ENCODE measurements at regions not wholly inside any gene's neighbourhood (a gene's known extent, or its start where the extent isn't known, plus 50 kb on each side); places are given as distances from the start of the nearest gene placed in this dataset.

GRCh38 chr10:25661632-25662031 is 272.4 kb upstream of the MYO3A start:
- H3K27ac ChIP-seq = no peak overlapping the region
- no peaks in the 10 kb centered on the region for H3K27me3 ChIP-seq
- TF ChIP-seq Cebpa-rat (IDR thresholded peaks at IDR 0.05) = no peak
- no peak overlapping the region for H3K9ac ChIP-seq
- H3K36me3 ChIP-seq = no peaks in the 10 kb centered on the region
- H3K9me3 ChIP-seq (replicated peaks in 1 of 11) = no peaks in the 10 kb centered on the region
- H4K20me1 ChIP-seq = no peaks in the 10 kb centered on the region
- no peak overlapping the region for H3K4me3 ChIP-seq
- H3K4me2 ChIP-seq = no peak overlapping the region
- H3K4me1 ChIP-seq = no peaks in the 10 kb centered on the region

DNA sequence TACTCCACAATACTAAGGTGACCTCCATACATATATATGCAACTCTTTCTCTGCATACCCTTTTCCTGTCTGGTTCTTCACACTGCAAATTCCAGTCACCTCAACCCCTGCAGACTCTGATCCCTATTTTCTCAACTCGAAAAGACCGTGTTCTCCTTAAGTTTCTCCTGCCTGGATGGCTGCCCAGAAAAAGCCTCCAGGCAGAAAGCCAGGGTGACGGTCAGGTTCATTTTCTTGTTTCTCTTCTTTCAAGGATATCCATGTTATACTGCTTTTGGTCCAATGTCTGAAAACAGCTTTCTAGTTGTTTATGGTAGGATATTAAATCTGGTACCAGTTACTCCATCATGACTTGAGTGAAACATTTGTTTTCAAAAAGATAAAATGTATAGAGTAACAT is 267.8 kb upstream of the MYO3A start:
- Histone ChIP-seq H3K27me3 (no peaks in the 10 kb centered on the region), H3K9me3 (replicated peaks in 1 of 11) (no peaks in the 10 kb centered on the region), H3K27ac (no peak overlapping the region), H3K4me3 (no peak overlapping the region), H3K4me2 (no peak overlapping the region), H3K36me3 (no peaks in the 10 kb centered on the region), H4K20me1 (no peaks in the 10 kb centered on the region), H3K4me1 (no peaks in the 10 kb centered on the region), H3K9ac (no peak overlapping the region)
- no peak for TF ChIP-seq Cebpa-rat (IDR thresholded peaks at IDR 0.05)

DNA sequence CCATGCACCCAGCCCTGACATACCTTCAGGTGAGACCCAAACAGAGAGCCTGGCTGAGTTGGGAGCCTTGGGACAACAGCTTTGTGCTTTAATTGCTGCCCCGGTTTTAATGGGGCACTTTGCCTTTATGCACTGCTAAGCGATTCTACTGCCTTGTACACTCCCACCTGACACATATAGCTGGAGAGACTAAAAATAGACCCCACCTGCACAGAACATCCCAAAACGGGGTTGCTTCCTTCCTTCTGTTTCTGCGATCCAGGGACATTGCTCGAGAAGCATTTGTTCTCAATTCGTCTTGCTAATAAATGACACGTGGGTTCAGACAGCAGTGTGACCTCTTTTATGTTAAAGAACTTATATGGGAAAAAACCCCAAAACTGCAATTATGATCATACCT is 258.8 kb upstream of the MYO3A start:
- Histone ChIP-seq H3K9me3 (replicated peaks in 1 of 11) (peaks cover 12 to 20% (median 17%) of the 10 kb centered on the region in 11 experiments; a peak in 21 of 22 replicates), H3K27ac (no peak overlapping the region), H3K27me3 (no peaks in the 10 kb centered on the region), H3K4me2 (no peak overlapping the region), H3K4me3 (no peak overlapping the region), H4K20me1 (no peaks in the 10 kb centered on the region), H3K9ac (no peak overlapping the region), H3K36me3 (no peaks in the 10 kb centered on the region), H3K4me1 (no peaks in the 10 kb centered on the region)
- TF ChIP-seq Cebpa-rat (IDR thresholded peaks at IDR 0.05) = no peak

GRCh38 chr10:25675615-25676014 is 258.4 kb upstream of the MYO3A start:
- no peak overlapping the region for H3K27ac ChIP-seq
- no peak overlapping the region for H3K4me3 ChIP-seq
- H3K4me2 ChIP-seq = no peak overlapping the region
- H3K27me3 ChIP-seq = no peaks in the 10 kb centered on the region
- no peak for TF ChIP-seq Cebpa-rat (IDR thresholded peaks at IDR 0.05)
- H4K20me1 ChIP-seq = no peaks in the 10 kb centered on the region
- no peaks in the 10 kb centered on the region for H3K36me3 ChIP-seq
- peaks cover 12 to 20% (median 17%) of the 10 kb centered on the region in 11 experiments; a peak in 21 of 22 replicates for H3K9me3 ChIP-seq (replicated peaks in 1 of 11)
- H3K4me1 ChIP-seq = no peaks in the 10 kb centered on the region
- H3K9ac ChIP-seq = no peak overlapping the region

DNA sequence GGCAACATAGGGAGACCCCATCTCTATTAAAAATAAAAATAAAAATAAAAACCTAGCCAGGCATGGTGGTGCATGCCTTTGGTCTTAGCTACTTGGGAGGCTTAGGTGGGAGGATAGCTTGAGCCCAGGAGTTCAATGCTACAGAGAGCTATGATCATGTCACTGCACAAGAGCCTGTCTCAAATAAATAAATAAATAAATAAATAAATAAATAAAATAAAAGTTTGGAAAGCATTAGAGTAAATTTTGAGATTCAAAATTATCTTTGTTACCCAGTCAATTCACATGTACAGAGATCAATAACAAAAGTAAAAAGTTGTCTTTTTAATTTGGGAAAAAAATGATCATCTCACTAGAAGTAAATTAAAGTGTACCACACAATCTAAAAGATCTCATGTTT is 255.8 kb upstream of the MYO3A start:
- peaks cover 12 to 19% (median 16%) of the 10 kb centered on the region in 11 experiments; a peak in 21 of 22 replicates for H3K9me3 ChIP-seq (replicated peaks in 1 of 11)
- H3K4me2 ChIP-seq = no peak overlapping the region
- H3K9ac ChIP-seq = no peak overlapping the region
- no peak for TF ChIP-seq Cebpa-rat (IDR thresholded peaks at IDR 0.05)
- H3K27ac ChIP-seq = no peak overlapping the region
- no peaks in the 10 kb centered on the region for H4K20me1 ChIP-seq
- H3K27me3 ChIP-seq = no peaks in the 10 kb centered on the region
- H3K36me3 ChIP-seq = no peaks in the 10 kb centered on the region
- no peaks in the 10 kb centered on the region for H3K4me1 ChIP-seq
- no peak overlapping the region for H3K4me3 ChIP-seq

GRCh38 chr10:25678666-25679065 is 255.4 kb upstream of the MYO3A start:
- no peaks in the 10 kb centered on the region for H4K20me1 ChIP-seq
- H3K27ac ChIP-seq = no peak overlapping the region
- no peak for TF ChIP-seq Cebpa-rat (IDR thresholded peaks at IDR 0.05)
- H3K4me1 ChIP-seq = no peaks in the 10 kb centered on the region
- no peak overlapping the region for H3K4me3 ChIP-seq
- no peak overlapping the region for H3K9ac ChIP-seq
- H3K36me3 ChIP-seq = no peaks in the 10 kb centered on the region
- no peaks in the 10 kb centered on the region for H3K27me3 ChIP-seq
- no peak overlapping the region for H3K4me2 ChIP-seq
- peaks cover 10 to 16% (median 13%) of the 10 kb centered on the region in 11 experiments; a peak in 21 of 22 replicates for H3K9me3 ChIP-seq (replicated peaks in 1 of 11)

- H3K36me3 ChIP-seq = no peaks in the 10 kb centered on the region
- H3K9ac ChIP-seq = no peak overlapping the region
- H3K4me3 ChIP-seq = no peak overlapping the region
- H3K4me1 ChIP-seq = no peaks in the 10 kb centered on the region
- no peak for TF ChIP-seq Cebpa-rat (IDR thresholded peaks at IDR 0.05)
- no peaks in the 10 kb centered on the region for H4K20me1 ChIP-seq
- no peak overlapping the region for H3K27ac ChIP-seq
- H3K9me3 ChIP-seq (replicated peaks in 1 of 11) = no peaks in the 10 kb centered on the region
- H3K4me2 ChIP-seq = no peak overlapping the region
- H3K27me3 ChIP-seq = no peaks in the 10 kb centered on the region
Observed at GRCh38 chr10:25682203-25682851, 251.7 kb upstream of the MYO3A start.

- Histone ChIP-seq H3K9me3 (replicated peaks in 1 of 11) (no peaks in the 10 kb centered on the region), H3K36me3 (no peaks in the 10 kb centered on the region), H4K20me1 (no peaks in the 10 kb centered on the region), H3K4me2 (no peak overlapping the region), H3K9ac (no peak overlapping the region), H3K4me3 (no peak overlapping the region), H3K4me1 (no peaks in the 10 kb centered on the region), H3K27me3 (no peaks in the 10 kb centered on the region), H3K27ac (no peak overlapping the region)
- TF ChIP-seq Cebpa-rat (IDR thresholded peaks at IDR 0.05) = no peak
Observed at GRCh38 chr10:25683344-25683743, 250.7 kb upstream of the MYO3A start.

DNA sequence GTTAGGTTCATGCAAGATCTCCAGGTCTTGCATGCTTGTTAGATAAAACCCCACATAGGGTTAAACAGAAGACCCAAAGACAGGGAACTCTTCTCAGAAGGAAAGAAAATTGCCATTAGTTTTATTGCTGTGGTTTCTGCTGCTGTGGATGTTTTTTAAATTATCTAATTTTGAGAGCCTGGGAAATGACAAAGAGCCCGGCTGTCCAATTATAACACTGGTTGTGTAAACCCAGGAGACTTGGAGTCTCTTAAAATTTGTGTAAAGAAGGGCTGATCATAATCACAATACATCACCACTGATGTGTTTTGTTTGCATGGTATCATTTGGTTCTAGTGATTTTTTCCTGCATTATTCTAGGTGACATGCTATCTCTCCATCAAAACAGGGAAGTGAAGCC is 246.5 kb upstream of the MYO3A start:
- no peak for TF ChIP-seq Cebpa-rat (IDR thresholded peaks at IDR 0.05)
- H3K27ac ChIP-seq = no peak overlapping the region
- H3K9ac ChIP-seq = no peak overlapping the region
- H3K4me2 ChIP-seq = no peak overlapping the region
- no peaks in the 10 kb centered on the region for H4K20me1 ChIP-seq
- H3K4me1 ChIP-seq = peaks cover 6 to 25% (median 10%) of the 10 kb centered on the region in 10 experiments; a peak in 17 of 20 replicates
- H3K9me3 ChIP-seq (replicated peaks in 1 of 11) = peaks cover 0 to 11% (median 4%) of the 10 kb centered on the region in 11 experiments; a peak in 9 of 22 replicates
- 0 out of 22 replicates have a peak, but pooled peaks cover 0 to 3% (median 0%) of the 10 kb centered on the region in 11 experiments for H3K27me3 ChIP-seq
- no peaks in the 10 kb centered on the region for H3K36me3 ChIP-seq
- no peak overlapping the region for H3K4me3 ChIP-seq

Measured in BLaER1 treated with 17β-estradiol and CSF1 and Interleukin-3, amounts not matched to agents 10 nM and 100 nM (cell line).